ENCODE measurements at regions not wholly inside any gene's neighbourhood (a gene's known extent, or its start where the extent isn't known, plus 50 kb on each side); places are given as distances from the start of the nearest gene placed in this dataset.

GRCh38 chr9:4921449-4921848 is 63.6 kb upstream of the JAK2 start:
- no peak for DNase-seq

- DNase-seq, result no peak
Measured at GRCh38 chr9:4922101-4922500, 63.0 kb upstream of the JAK2 start.

DNA sequence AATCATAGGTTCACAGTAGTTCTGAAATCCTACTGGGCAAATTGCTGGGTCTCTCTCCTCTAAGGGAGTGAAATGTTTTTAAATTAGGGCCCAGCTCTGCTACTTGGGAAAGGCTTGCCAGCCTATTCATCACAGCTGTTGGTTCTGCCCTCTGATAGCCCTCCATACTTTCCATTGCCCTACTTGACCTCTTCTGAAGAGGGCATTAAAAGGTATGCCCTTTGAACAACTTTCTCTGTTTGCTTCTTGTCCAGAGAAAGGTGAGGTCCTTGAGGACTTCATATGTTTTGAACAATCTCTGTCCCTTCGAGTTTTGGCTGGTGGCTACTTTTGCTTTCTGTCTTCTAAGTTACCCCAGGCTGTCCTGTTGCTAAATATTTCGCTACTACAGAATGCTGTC is 62.3 kb upstream of the JAK2 start:
- no peak for DNase-seq

- no peak for DNase-seq
Measured at GRCh38 chr9:4923141-4923540, 61.9 kb upstream of the JAK2 start.

GRCh38 chr9:4923580-4924544 is 61.2 kb upstream of the JAK2 start:
- peak; percentile 42 to 65 for DNase-seq

GRCh38 chr9:4926239-4926638 is 58.8 kb upstream of the JAK2 start:
- DNase-seq, result no peak

DNA sequence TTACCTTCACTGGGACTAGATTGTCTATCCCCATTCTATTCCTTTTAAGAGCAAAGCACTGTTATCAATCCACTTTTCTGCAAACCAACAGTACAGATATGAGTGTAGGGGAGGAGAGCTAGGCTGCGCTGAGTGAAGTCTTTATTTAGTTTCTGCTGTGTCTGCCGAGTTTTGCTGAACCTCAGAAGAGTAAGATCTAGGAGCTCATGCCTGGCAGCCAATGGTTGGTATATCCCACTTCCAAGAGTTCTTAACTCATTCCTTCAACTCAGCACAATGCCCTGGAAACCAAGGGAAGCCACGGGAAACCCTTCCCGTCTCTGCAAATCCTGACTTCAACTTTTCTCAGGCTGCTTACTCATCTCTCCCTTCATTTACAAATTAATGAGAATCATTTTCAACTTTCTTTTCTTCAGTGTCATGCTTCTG is 58.0 kb upstream of the JAK2 start:
- no peak for DNase-seq

- no peak for DNase-seq
Measured at GRCh38 chr9:4927701-4928100, 57.4 kb upstream of the JAK2 start.

GRCh38 chr9:4929917-4930316 is 55.2 kb upstream of the JAK2 start:
- no peak for DNase-seq

DNA sequence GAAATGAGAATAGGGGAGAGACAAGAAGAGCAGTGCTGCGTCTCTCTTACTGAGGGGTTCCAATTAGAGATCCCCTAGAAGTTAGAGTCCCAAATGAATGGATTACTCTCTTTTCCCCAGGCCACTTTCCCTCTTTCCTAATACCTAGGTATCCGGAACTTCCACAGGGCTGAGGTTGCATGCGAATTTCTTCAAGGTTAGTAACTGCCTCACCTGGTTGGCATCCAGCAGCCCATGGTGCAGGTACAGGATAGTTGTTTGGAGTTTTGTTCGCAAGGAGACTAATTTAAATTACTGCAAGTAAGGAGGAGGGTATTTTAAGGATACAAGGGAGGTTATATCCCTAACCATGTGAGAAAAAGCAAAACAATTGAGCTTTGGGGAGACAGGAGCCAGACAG is 52.4 kb upstream of the JAK2 start:
- no peak for DNase-seq

DNA sequence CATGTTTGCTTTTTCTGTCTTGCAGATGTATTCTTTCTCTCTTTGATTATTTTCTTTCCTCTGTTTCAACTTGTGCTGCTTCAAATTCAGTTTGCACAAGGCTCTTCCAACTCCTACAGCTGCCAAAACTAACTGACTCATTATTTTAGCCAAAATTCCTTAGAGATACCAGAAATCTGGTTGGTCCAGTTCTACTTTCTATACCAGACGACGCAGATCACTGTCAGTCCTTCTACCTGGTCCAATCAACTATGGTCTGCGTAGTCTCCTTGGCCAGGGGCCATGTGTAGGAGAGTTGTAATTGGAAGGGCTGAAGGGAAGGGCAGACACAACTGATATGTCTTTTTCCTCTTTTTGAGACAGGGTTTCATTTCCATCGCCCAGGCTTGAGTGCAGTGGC is 51.9 kb upstream of the JAK2 start:
- DNase-seq, result no peak

- DNase-seq, result no peak
Measured at GRCh38 chr9:4933861-4934260, 51.2 kb upstream of the JAK2 start.

DNA sequence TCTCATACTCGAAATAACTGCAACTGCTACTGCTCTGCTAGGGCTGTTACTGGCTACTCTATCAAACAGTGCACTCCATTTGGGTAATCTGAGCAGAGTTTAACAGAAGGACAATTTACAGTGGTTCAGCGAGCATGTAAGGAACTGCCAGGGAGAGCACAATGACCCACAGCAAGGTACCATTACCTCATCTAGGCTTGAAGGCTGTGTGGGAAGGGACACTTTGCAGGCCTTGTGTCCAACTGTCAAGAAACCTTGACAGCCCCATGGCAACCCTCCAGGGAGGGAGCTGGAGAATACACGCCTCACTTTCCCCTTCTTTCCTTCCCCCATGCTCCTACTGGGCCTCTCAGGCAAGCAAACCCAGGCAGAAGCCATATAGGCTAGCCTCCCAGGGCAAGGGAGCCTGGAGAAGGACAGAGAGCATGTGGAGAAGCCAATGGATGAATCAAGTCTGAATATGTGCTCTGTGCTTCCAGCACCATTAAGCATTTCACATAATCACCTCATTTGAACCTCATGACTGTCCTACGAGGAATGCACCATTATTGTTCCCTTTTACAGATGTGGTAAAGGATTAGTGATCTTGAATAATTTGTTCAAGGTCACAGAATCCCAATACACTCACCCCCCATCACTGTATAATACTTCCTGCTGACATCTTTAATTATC is 49.9 kb upstream of the JAK2 start:
- no peak for DNase-seq

All from AML-193 (cell line).